Neural cell (in vitro differentiated cells): ENCODE measurements at regions not wholly inside any gene's neighbourhood (a gene's known extent, or its start where the extent isn't known, plus 50 kb on each side); places are given as distances from the start of the nearest gene placed in this dataset.

ENCODE experiments used
- H2AFZ ChIP-seq: fragments of 200-600, 300-800 bp; sonication (generic), shearing (Covaris generic); 2 replicates; pipeline ENCODE4 v1.6.0; 2014; ENCODE audit warnings: low read depth, mild to moderate bottlenecking, antibody characterized with exemption, low read length, moderate library complexity
- H3F3A ChIP-seq: fragments of 200-600 bp; shearing (Covaris generic); 2 replicates; pipeline ENCODE4 v1.6.1; 2016; ENCODE audit warnings: mild to moderate bottlenecking, moderate library complexity, mixed read lengths, antibody characterized with exemption, low read length; ENCODE audit not compliant: insufficient read depth, poor library complexity, severe bottlenecking
- H3K27ac ChIP-seq: fragments of 200-600, 300-800 bp; sonication (generic), shearing (Covaris generic); 2 replicates; pipeline ENCODE4 v1.5.1; 2014; ENCODE audit warnings: mild to moderate bottlenecking, low read length, moderate library complexity
- H3K27me3 ChIP-seq: fragments of 300-800, 200-600 bp; sonication (generic), shearing (Covaris generic); 2 replicates; pipeline ENCODE4 v1.6.0; 2014; ENCODE audit warnings: mild to moderate bottlenecking, low read depth, low read length, moderate library complexity; ENCODE audit not compliant: insufficient read depth
- H3K36me3 ChIP-seq: fragments of 300-800, 200-600 bp; sonication (generic), shearing (Covaris generic); 2 replicates; pipeline ENCODE4 v1.5.1; 2014; ENCODE audit warnings: mild to moderate bottlenecking, antibody characterized with exemption, low read length, moderate library complexity; ENCODE audit not compliant: insufficient read depth
- H3K4me2 ChIP-seq: fragments of 300-800, 200-600 bp; sonication (generic), shearing (Covaris generic); 2 replicates; pipeline ENCODE4 v1.6.0; 2014; ENCODE audit warnings: mild to moderate bottlenecking, low read length
- H3K4me3 ChIP-seq: fragments of 300-800, 200-600 bp; sonication (generic), shearing (Covaris generic); 2 replicates; pipeline ENCODE4 v1.5.1; 2014; ENCODE audit warnings: mild to moderate bottlenecking, low read length, moderate library complexity
- H3K79me2 ChIP-seq: fragments of 200-600 bp; shearing (Covaris generic); replicated peaks from 2 replicates; pipeline ENCODE4 v1.6.0; 2014; ENCODE audit warnings: mild to moderate bottlenecking, low read length, moderate library complexity; ENCODE audit not compliant: insufficient read depth
- H3K9ac ChIP-seq: fragments of 300-800, 200-600 bp; sonication (generic), shearing (Covaris generic); 2 replicates; pipeline ENCODE4 v1.6.1; 2016; ENCODE audit warnings: mild to moderate bottlenecking, low read length, mixed read lengths
- H3K9me2 ChIP-seq: fragments of 200-600 bp; shearing (Covaris generic); 2 replicates; pipeline ENCODE4 v1.6.1; 2016; ENCODE audit warnings: mild to moderate bottlenecking, low read length, mixed read lengths; ENCODE audit not compliant: insufficient read depth
- H3K9me3 ChIP-seq: fragments of 200-600, 300-800 bp; sonication (generic), shearing (Covaris generic); 2 replicates; pipeline ENCODE4 v1.6.1; 2016; ENCODE audit warnings: mild to moderate bottlenecking, mixed run types, low read length, moderate library complexity, mixed read lengths
- H4K20me1 ChIP-seq: fragments of 200-600 bp; shearing (Covaris generic); 2 replicates; pipeline ENCODE4 v1.6.1; 2016; ENCODE audit warnings: mild to moderate bottlenecking, mixed run types; ENCODE audit not compliant: insufficient read depth
- EP300 ChIP-seq: fragments of 450-650 bp; conservative IDR thresholded peaks from 2 replicates; pipeline ENCODE4 v1.6.1; 2014; ENCODE audit warnings: antibody characterized with exemption, mild to moderate bottlenecking, moderate library complexity; ENCODE audit not compliant: poor library complexity, severe bottlenecking
- EZH2 ChIP-seq: fragments of 200-600, 300-800 bp; shearing (Covaris generic), sonication (generic); IDR thresholded peaks from 2 replicates; pipeline ENCODE4 v1.6.1; 2014; ENCODE audit warnings: antibody characterized with exemption, low read length, borderline replicate concordance, mild to moderate bottlenecking; ENCODE audit not compliant: insufficient read depth, poor library complexity, severe bottlenecking
- MXI1 ChIP-seq: fragments of 450-650 bp; conservative IDR thresholded peaks from 2 replicates; pipeline ENCODE4 v1.6.1; 2014; ENCODE audit warnings: antibody characterized with exemption, mild to moderate bottlenecking; ENCODE audit not compliant: poor library complexity, severe bottlenecking
- POLR2AphosphoS5 ChIP-seq: IDR thresholded peaks from 2 replicates; pipeline ENCODE4 v1.6.1; 2012
- RAD21 ChIP-seq: fragments of 450-650 bp; conservative IDR thresholded peaks from 2 replicates; pipeline ENCODE4 v1.6.1; 2014; ENCODE audit warnings: antibody characterized with exemption, mild to moderate bottlenecking, moderate library complexity
- SMC3 ChIP-seq: fragments of 450-650 bp; conservative IDR thresholded peaks from 2 replicates; pipeline ENCODE4 v1.6.1; 2014; ENCODE audit warnings: antibody characterized with exemption, mild to moderate bottlenecking, moderate library complexity; ENCODE audit not compliant: poor library complexity
- TAF1 ChIP-seq: IDR thresholded peaks from 2 replicates; pipeline ENCODE4 v1.6.1; 2012; ENCODE audit warnings: low read depth
- TF ChIP-seq, protein P1 (sequence below): fragments of 450-650 bp; IDR thresholded peaks from 2 replicates; pipeline ENCODE4 v1.5.1; 2014; ENCODE audit warnings: antibody characterized with exemption, mild to moderate bottlenecking, moderate library complexity; ENCODE audit not compliant: poor library complexity, severe bottlenecking
- TF ChIP-seq, protein P2 (sequence below): IDR thresholded peaks from 2 replicates; pipeline ENCODE4 v1.6.1; 2012; ENCODE audit warnings: borderline replicate concordance

DNA sequence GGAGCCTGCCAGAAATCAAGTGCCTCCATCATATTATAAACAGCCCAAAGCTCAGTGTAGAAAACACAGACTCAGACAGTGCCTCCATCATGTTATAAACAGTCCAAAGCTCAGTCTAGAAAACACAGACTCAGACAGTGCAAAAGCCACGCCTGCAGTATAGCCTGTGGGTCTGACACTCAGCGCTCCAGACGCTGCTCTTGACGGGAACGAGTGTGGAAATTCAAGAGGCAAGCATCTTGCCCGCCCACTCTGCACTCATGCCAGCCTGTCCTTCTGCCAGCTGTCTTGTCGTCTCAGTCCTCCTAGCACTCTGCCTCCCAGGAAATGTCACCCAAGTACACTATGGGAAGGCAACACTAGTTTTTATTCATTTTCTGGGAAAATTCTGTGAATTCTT is 274.2 kb upstream of the CDH4 start:
- TF ChIP-seq EP300 (no peak), SMC3 (no peak), POLR2AphosphoS5 (no peak), EZH2 (no peak), RAD21 (no peak), MXI1 (no peak), TAF1 (no peak)
- TF ChIP-seq, protein P1, sequence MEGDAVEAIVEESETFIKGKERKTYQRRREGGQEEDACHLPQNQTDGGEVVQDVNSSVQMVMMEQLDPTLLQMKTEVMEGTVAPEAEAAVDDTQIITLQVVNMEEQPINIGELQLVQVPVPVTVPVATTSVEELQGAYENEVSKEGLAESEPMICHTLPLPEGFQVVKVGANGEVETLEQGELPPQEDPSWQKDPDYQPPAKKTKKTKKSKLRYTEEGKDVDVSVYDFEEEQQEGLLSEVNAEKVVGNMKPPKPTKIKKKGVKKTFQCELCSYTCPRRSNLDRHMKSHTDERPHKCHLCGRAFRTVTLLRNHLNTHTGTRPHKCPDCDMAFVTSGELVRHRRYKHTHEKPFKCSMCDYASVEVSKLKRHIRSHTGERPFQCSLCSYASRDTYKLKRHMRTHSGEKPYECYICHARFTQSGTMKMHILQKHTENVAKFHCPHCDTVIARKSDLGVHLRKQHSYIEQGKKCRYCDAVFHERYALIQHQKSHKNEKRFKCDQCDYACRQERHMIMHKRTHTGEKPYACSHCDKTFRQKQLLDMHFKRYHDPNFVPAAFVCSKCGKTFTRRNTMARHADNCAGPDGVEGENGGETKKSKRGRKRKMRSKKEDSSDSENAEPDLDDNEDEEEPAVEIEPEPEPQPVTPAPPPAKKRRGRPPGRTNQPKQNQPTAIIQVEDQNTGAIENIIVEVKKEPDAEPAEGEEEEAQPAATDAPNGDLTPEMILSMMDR: no peak
- TF ChIP-seq, protein P2, sequence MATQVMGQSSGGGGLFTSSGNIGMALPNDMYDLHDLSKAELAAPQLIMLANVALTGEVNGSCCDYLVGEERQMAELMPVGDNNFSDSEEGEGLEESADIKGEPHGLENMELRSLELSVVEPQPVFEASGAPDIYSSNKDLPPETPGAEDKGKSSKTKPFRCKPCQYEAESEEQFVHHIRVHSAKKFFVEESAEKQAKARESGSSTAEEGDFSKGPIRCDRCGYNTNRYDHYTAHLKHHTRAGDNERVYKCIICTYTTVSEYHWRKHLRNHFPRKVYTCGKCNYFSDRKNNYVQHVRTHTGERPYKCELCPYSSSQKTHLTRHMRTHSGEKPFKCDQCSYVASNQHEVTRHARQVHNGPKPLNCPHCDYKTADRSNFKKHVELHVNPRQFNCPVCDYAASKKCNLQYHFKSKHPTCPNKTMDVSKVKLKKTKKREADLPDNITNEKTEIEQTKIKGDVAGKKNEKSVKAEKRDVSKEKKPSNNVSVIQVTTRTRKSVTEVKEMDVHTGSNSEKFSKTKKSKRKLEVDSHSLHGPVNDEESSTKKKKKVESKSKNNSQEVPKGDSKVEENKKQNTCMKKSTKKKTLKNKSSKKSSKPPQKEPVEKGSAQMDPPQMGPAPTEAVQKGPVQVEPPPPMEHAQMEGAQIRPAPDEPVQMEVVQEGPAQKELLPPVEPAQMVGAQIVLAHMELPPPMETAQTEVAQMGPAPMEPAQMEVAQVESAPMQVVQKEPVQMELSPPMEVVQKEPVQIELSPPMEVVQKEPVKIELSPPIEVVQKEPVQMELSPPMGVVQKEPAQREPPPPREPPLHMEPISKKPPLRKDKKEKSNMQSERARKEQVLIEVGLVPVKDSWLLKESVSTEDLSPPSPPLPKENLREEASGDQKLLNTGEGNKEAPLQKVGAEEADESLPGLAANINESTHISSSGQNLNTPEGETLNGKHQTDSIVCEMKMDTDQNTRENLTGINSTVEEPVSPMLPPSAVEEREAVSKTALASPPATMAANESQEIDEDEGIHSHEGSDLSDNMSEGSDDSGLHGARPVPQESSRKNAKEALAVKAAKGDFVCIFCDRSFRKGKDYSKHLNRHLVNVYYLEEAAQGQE: no peak
- H3K4me2 ChIP-seq: no peak overlapping the region
- no peaks in the 10 kb centered on the region for H3K36me3 ChIP-seq
- H3K4me3 ChIP-seq: no peak overlapping the region
- peaks cover 6% of the 10 kb centered on the region for H3K9me3 ChIP-seq
- H2AFZ ChIP-seq: no peak overlapping the region
- no peak overlapping the region for H3K27ac ChIP-seq
- no peaks in the 10 kb centered on the region for H3K79me2 ChIP-seq
- no peaks in the 10 kb centered on the region for H3K9me2 ChIP-seq
- no peaks in the 10 kb centered on the region for H3F3A ChIP-seq
- H3K9ac ChIP-seq: no peak overlapping the region
- H3K27me3 ChIP-seq: no peaks in the 10 kb centered on the region
- no peaks in the 10 kb centered on the region for H4K20me1 ChIP-seq

DNA sequence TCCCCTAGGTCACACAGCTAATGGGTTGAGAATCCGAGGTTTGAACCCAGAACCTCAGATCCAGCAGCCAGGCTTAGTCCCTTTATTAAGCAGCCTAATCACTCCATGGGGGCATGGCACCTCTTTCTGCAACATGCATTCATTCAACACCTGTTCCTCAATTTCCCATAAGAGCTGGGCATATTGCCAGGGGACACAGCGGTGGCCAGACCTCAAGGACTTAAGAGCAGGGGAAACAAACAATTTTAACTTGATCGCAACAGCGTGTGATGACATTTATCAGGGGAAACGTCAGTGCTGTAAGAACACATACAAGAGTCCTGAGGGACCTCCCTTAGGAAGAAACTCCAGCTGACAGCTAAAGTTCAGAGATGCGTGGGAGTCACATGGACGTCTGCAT is 267.4 kb upstream of the CDH4 start:
- no peaks in the 10 kb centered on the region for H3K27me3 ChIP-seq
- no peak overlapping the region for H3K27ac ChIP-seq

More for the DNA sequence above, 267.4 kb upstream of the CDH4 start:
- H3K36me3 ChIP-seq: no peaks in the 10 kb centered on the region
- no peaks in the 10 kb centered on the region for H3K79me2 ChIP-seq
- TF ChIP-seq EP300 (no peak), TAF1 (no peak), POLR2AphosphoS5 (no peak), RAD21 (no peak), MXI1 (no peak), EZH2 (no peak), SMC3 (no peak)
- TF ChIP-seq, protein P2: no peak
- TF ChIP-seq, protein P1: no peak
- H3K4me3 ChIP-seq: no peak overlapping the region
- no peak overlapping the region for H2AFZ ChIP-seq
- H4K20me1 ChIP-seq: no peaks in the 10 kb centered on the region
- H3F3A ChIP-seq: no peaks in the 10 kb centered on the region
- no peak overlapping the region for H3K4me2 ChIP-seq
- H3K9ac ChIP-seq: no peak overlapping the region
- no peaks in the 10 kb centered on the region for H3K9me3 ChIP-seq
- H3K9me2 ChIP-seq: no peaks in the 10 kb centered on the region
